HepG2 (cell line): ENCODE measurements at regions not wholly inside any gene's neighbourhood (a gene's known extent, or its start where the extent isn't known, plus 50 kb on each side); places are given as distances from the start of the nearest gene placed in this dataset.

ENCODE experiments used
- ATAC-seq: fragments of 200-7000 bp; cut with Tn5 transposase; 3 replicates; pipeline ENCODE4 v1.9.1; 2020; ENCODE audit warnings: mild to moderate bottlenecking, moderate library complexity
- BruUV-seq: library from RNA; stranded (reverse); fragments of 400-500 nt; replicated peaks from 2 replicates; lab custom pipeline; 2021; lab: Mats Ljungman, UMichigan
- CTCF ChIA-PET: fragments of 300-600 bp; formaldehyde crosslinking; extraction: SDS; loops from one replicate; lab custom pipeline; 2021; ENCODE audit warnings: low total read pairs, inconsistent platforms, low intra/inter-chr PET ratio; lab: Yijun Ruan, JAX
- POLR2A ChIA-PET: fragments of 350-600 bp; sonication (Branson Sonifier 250); formaldehyde crosslinking; loops from one replicate; lab custom pipeline; 2020; ENCODE audit warnings: antibody characterized with exemption, inconsistent platforms; lab: Yijun Ruan, JAX
- DNase-seq: peaks from one replicate; pipeline ENCODE4 v3.0.0-alpha.2; 2015; ENCODE audit warnings: low spot score
- FAIRE-seq: peaks from 3 replicates; lab custom pipeline; 2011; peaks lifted over from hg19 to GRCh38; lab: Jason Lieb, UNC
- H2AFZ ChIP-seq: one replicate; pipeline ENCODE4 v1.6.1; 2011; ENCODE audit warnings: low read length, inconsistent platforms
- H3K27ac ChIP-seq: fragments of 300-600 bp; 3 replicates; pipeline ENCODE4 v1.8.0; 2011; ENCODE audit warnings: mixed run types, mild to moderate bottlenecking, mixed read lengths, low read length, inconsistent platforms; ENCODE audit not compliant: insufficient read depth; ENCODE audit errors: extremely low read length
- H3K27me3 ChIP-seq, 2 experiments: fragments of 200-600 bp in 1 of 2; 2 replicates in 1 of 2; 3 replicates in 1 of 2; pipeline versions ENCODE4 v1.6.0 to v1.8.0; 2011; ENCODE audit warnings: low read length in 2 of 2, mild to moderate bottlenecking in 2 of 2, moderate library complexity in 2 of 2, inconsistent platforms in 1 of 2; ENCODE audit not compliant: insufficient read depth in 2 of 2, control insufficient read depth in 1 of 2
- H3K36me3 ChIP-seq, 2 experiments: fragments of 200-600 bp in 1 of 2; replicated peaks in 1 of 2; 2 replicates in 1 of 2; 3 replicates in 1 of 2; pipeline versions ENCODE4 v1.5.1 to v1.8.0; 2011; ENCODE audit warnings: low read length in 2 of 2, inconsistent platforms in 1 of 2; ENCODE audit not compliant: insufficient read depth in 2 of 2, control insufficient read depth in 1 of 2
- H3K4me1 ChIP-seq: 2 replicates; pipeline ENCODE4 v1.5.1; 2012; ENCODE audit warnings: low read length, inconsistent platforms; ENCODE audit not compliant: insufficient read depth
- H3K4me2 ChIP-seq: 2 replicates; pipeline ENCODE4 v1.6.0; 2011; ENCODE audit warnings: low read depth, low read length, inconsistent platforms
- H3K4me3 ChIP-seq, 3 experiments: fragments of 200-600 bp in 1 of 3; sonication (generic), shearing (Covaris generic) in 1 of 3; replicated peaks in 1 of 3; 2 replicates each; pipeline ENCODE4 v1.5.1; 2011 to 2016; ENCODE audit warnings: low read length in 3 of 3, inconsistent platforms in 2 of 3, low read depth in 2 of 3, mild to moderate bottlenecking in 2 of 3, control low read depth in 1 of 3, mixed read lengths in 1 of 3; ENCODE audit not compliant: insufficient read depth in 1 of 3
- H3K79me2 ChIP-seq: one replicate; pipeline ENCODE4 v1.6.1; 2011; ENCODE audit warnings: low read length, inconsistent platforms; ENCODE audit not compliant: insufficient read depth
- H3K9ac ChIP-seq: 2 replicates; pipeline ENCODE4 v1.6.0; 2011; ENCODE audit warnings: mild to moderate bottlenecking, low read depth, low read length, inconsistent platforms; ENCODE audit not compliant: insufficient read depth
- H3K9me3 ChIP-seq: 2 replicates; pipeline ENCODE4 v1.5.1; 2012; ENCODE audit warnings: mild to moderate bottlenecking, low read length
- H4K20me1 ChIP-seq: 2 replicates; pipeline ENCODE4 v1.6.0; 2011; ENCODE audit warnings: inconsistent platforms, mild to moderate bottlenecking, low read length, moderate library complexity; ENCODE audit not compliant: insufficient read depth
- AHR ChIP-seq: IDR thresholded peaks from 2 replicates; pipeline ENCODE4 v1.6.1; 2018; ENCODE audit warnings: missing genetic modification reagents, missing compliant biosample characterization
- CREB1 ChIP-seq, 2 experiments: fragments of 450-650 bp in 1 of 2; IDR thresholded peaks; 2 replicates each; pipeline ENCODE4 v1.6.1; 2016 to 2017; ENCODE audit warnings: control low read depth in 1 of 2, mild to moderate bottlenecking in 1 of 2, missing compliant biosample characterization in 1 of 2, missing genetic modification characterization in 1 of 2
- GTF2F1 ChIP-seq: fragments of 150-350 bp; IDR thresholded peaks from 2 replicates; pipeline ENCODE4 v1.6.1; 2014; ENCODE audit warnings: low read length
- HNF4G ChIP-seq, 2 experiments: sonication (generic) in 1 of 2; formaldehyde crosslinking in 1 of 2; IDR thresholded peaks; 2 replicates each; pipeline versions ENCODE4 v1.4.0 to v1.6.1; 2011 to 2020; ENCODE audit warnings: borderline replicate concordance in 2 of 2, low read depth in 2 of 2, mild to moderate bottlenecking in 2 of 2, low read length in 1 of 2, missing genetic modification reagents in 1 of 2, moderate library complexity in 1 of 2
- JDP2 ChIP-seq: sonication (generic); formaldehyde crosslinking; IDR thresholded peaks from 2 replicates; pipeline ENCODE4 v1.8.1; 2022; ENCODE audit warnings: missing genetic modification reagents, borderline replicate concordance
- KAT8 ChIP-seq: IDR thresholded peaks from 2 replicates; pipeline ENCODE4 v1.6.1; 2016; ENCODE audit warnings: missing genetic modification reagents, missing compliant biosample characterization
- KDM6A ChIP-seq: IDR thresholded peaks from 2 replicates; pipeline ENCODE4 v1.6.1; 2016; ENCODE audit warnings: low read depth
- NR2F1 ChIP-seq, 2 experiments: fragments of 450-650 bp in 1 of 2; formaldehyde crosslinking in 1 of 2; IDR thresholded peaks; 2 replicates each; pipeline versions ENCODE4 v1.5.0 to v1.6.1; 2016 to 2020; ENCODE audit warnings: mild to moderate bottlenecking in 1 of 2, missing compliant biosample characterization in 1 of 2, missing genetic modification reagents in 1 of 2, moderate library complexity in 1 of 2
- PAX8 ChIP-seq: sonication (generic); formaldehyde crosslinking; IDR thresholded peaks from 2 replicates; pipeline ENCODE4 v1.8.0; 2022; ENCODE audit warnings: mild to moderate bottlenecking, missing genetic modification reagents, borderline replicate concordance
- RAD21 ChIP-seq: fragments of 450-650 bp; formaldehyde crosslinking; IDR thresholded peaks from 2 replicates; pipeline ENCODE4 v1.5.0; 2020; ENCODE audit warnings: mild to moderate bottlenecking
- REPIN1 ChIP-seq: sonication (generic); formaldehyde crosslinking; IDR thresholded peaks from 2 replicates; pipeline ENCODE4 v1.8.0; 2022; ENCODE audit warnings: missing genetic modification reagents, low read depth, mild to moderate bottlenecking, borderline replicate concordance
- ZNF143 ChIP-seq: sonication (generic); formaldehyde crosslinking; IDR thresholded peaks from 2 replicates; pipeline ENCODE4 v1.4.0; 2020; ENCODE audit warnings: missing genetic modification reagents
- ZNF20 ChIP-seq: sonication (generic); formaldehyde crosslinking; IDR thresholded peaks from 2 replicates; pipeline ENCODE4 v1.4.0; 2020; ENCODE audit warnings: mild to moderate bottlenecking, moderate library complexity, missing genetic modification reagents
- ZNF782 ChIP-seq: sonication (generic); formaldehyde crosslinking; IDR thresholded peaks from 2 replicates; pipeline ENCODE4 v1.4.0; 2020; ENCODE audit warnings: missing genetic modification reagents, mild to moderate bottlenecking, borderline replicate concordance
- ZSCAN22 ChIP-seq: sonication (generic); formaldehyde crosslinking; IDR thresholded peaks from 2 replicates; pipeline ENCODE4 v1.4.0; 2020; ENCODE audit warnings: mild to moderate bottlenecking, missing genetic modification reagents
- WGBS: methylation state at CpG from one replicate; pipeline ENCODE4 v1.1.6; 2017; ENCODE audit warnings: low lambda C conversion rate; 5-methylcytosine and 5-hydroxymethylcytosine counted together
- in situ Hi-C: cut with HindIII; loops from 2 replicates; pipeline ENCODE4 v1.10.0; 2017; ENCODE audit warnings: low pct_unique_long_range_greater_than_20kb; ENCODE audit not compliant: extremely low pct_ligation_motif_present
- intact Hi-C: fragments of 100-400 bp; cut with micrococcal nuclease; formaldehyde crosslinking; loops from one replicate; pipeline ENCODE4 v1.10.0; 2022; ENCODE audit not compliant: unreplicated experiment

DNA sequence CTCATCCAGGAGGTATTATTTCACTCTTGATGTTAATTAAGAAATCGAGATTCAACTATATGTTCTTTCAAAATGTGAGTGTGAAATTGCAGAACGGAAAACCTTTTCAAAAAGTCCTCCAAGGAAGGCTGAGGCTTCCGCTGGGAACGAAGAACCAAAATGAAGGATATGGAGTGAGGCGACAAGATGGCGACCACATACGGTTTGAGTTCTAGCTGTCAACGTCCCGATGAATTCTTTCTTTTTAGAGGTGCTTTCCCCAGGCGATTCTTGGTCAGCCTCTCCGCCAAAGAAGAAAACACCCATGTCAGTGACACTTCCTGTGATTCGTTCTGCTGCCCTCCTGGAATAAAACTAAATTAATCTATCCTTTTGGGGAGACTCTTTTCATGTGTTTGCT is 78.3 kb upstream of the ADAMTS16 start:
- POLR2A ChIA-PET: no interaction called here
- H3K27ac ChIP-seq: no peak overlapping the region
- no peak overlapping the region for H3K9ac ChIP-seq
- H3K9me3 ChIP-seq: no peaks in the 10 kb centered on the region
- H3K4me3 ChIP-seq: no peak overlapping the region
- BruUV-seq: no TSS peak
- WGBS: 64% methylated on average over 12 of the region's 12 CpGs
- no peaks in the 10 kb centered on the region for H3K36me3 ChIP-seq
- intact Hi-C loops: no loop called here
- H2AFZ ChIP-seq: no peak overlapping the region
- TF ChIP-seq ZNF20 (CRISPR knock-in tag): no peak
- no peak for TF ChIP-seq RAD21
- no peak for TF ChIP-seq GTF2F1
- TF ChIP-seq PAX8 (CRISPR knock-in tag): no peak
- TF ChIP-seq AHR (CRISPR knock-in tag): no peak
- TF ChIP-seq NR2F1 (CRISPR knock-in tag; IDR thresholded peaks at IDR 0.05): no peak
- no peak for TF ChIP-seq ZSCAN22 (CRISPR knock-in tag)
- TF ChIP-seq ZNF782 (CRISPR knock-in tag): no peak
- TF ChIP-seq CREB1 (IDR thresholded peaks at IDR 0.05): no peak
- no peak for TF ChIP-seq CREB1 (CRISPR knock-in tag; IDR thresholded peaks at IDR 0.05)
- no peak for TF ChIP-seq JDP2 (CRISPR knock-in tag)
- no peak for TF ChIP-seq ZNF143 (CRISPR knock-in tag)
- TF ChIP-seq KDM6A: no peak
- no peak for TF ChIP-seq REPIN1 (CRISPR knock-in tag)
- no peak for TF ChIP-seq HNF4G (IDR thresholded peaks at IDR 0.05; ENCODE audit: borderline replicate concordance, low read depth, low read length)
- TF ChIP-seq HNF4G (CRISPR knock-in tag; IDR thresholded peaks at IDR 0.05; ENCODE audit: borderline replicate concordance, low read depth): no peak
- TF ChIP-seq KAT8: no peak
- CTCF ChIA-PET: no interaction called here
- no peak overlapping the region for H3K4me2 ChIP-seq
- ATAC-seq (no peak), DNase-seq (no peak), FAIRE-seq (no peak)
- in situ Hi-C loops: no loop called here
- no peaks in the 10 kb centered on the region for H3K79me2 ChIP-seq
- H3K4me1 ChIP-seq: peaks cover 22% of the 10 kb centered on the region
- H4K20me1 ChIP-seq: no peaks in the 10 kb centered on the region
- H3K27me3 ChIP-seq: peaks cover 0 to 3% of the 10 kb centered on the region in 2 experiments; a peak in 1 of 5 replicates
